ENCODE measurements at regions not wholly inside any gene's neighbourhood (a gene's known extent, or its start where the extent isn't known, plus 50 kb on each side); places are given as distances from the start of the nearest gene placed in this dataset.
A peak's percentile ranks its signal among the peaks of the same experiment; 100 is the strongest.

- H3K27me3 ChIP-seq (ENCODE audit: control insufficient read depth, extremely low read depth, insufficient read depth, low read length): no peaks in the 10 kb centered on the region
- no peaks in the 10 kb centered on the region for H3K9me3 ChIP-seq (ENCODE audit: control insufficient read depth, low read depth, low read length)
- H3K4me1 ChIP-seq (ENCODE audit: control insufficient read depth, extremely low read depth, insufficient read depth, low read length): no peaks in the 10 kb centered on the region
- TF ChIP-seq CTCF (optimal IDR thresholded peaks at IDR 0.05 in 1 of 3, IDR thresholded peaks at IDR 0.05 in 1 of 3, conservative IDR thresholded peaks at IDR 0.05 in 1 of 3; ENCODE audit: extremely low read depth in 1 of 3, insufficient read depth in 2 of 3, low read length in 3 of 3) (peak; percentile 43 to 60 (median 51)), EZH2 (IDR thresholded peaks at IDR 0.05; ENCODE audit: low read length) (no peak)
- dilution Hi-C loops (cut with MboI; ENCODE audit: extremely low pct_ligation_motif_present, low sequenced_read_pairs): no loop called here
- H3K4me2 ChIP-seq (ENCODE audit: control insufficient read depth, extremely low read depth, insufficient read depth, low read depth, low read length): no peak overlapping the region
- FAIRE-seq: no peak
- no peak overlapping the region for H3K4me3 ChIP-seq (ENCODE audit: control insufficient read depth in 2 of 3, extremely low read depth in 1 of 3, insufficient read depth in 2 of 3, low read depth in 1 of 3, low read length in 3 of 3)
- H2AFZ ChIP-seq (ENCODE audit: control insufficient read depth, low read length): no peak overlapping the region
- H3K27ac ChIP-seq (ENCODE audit: control insufficient read depth, insufficient read depth, low read length): no peak overlapping the region
- H3K9ac ChIP-seq (ENCODE audit: control insufficient read depth, extremely low read depth, insufficient read depth, low read length): no peak overlapping the region
- no peaks in the 10 kb centered on the region for H4K20me1 ChIP-seq (ENCODE audit: control insufficient read depth, extremely low read depth, insufficient read depth, low read length)
- no peaks in the 10 kb centered on the region for H3K79me2 ChIP-seq (ENCODE audit: control insufficient read depth, insufficient read depth, low read length)
- peak; percentile 1 for DNase-seq (ENCODE audit: low read depth, low spot score)
- no peaks in the 10 kb centered on the region for H3K9me1 ChIP-seq (ENCODE audit: control insufficient read depth, extremely low read depth, insufficient read depth, low read length)
- no peaks in the 10 kb centered on the region for H3K36me3 ChIP-seq (ENCODE audit: control insufficient read depth in 2 of 2, extremely low read depth in 1 of 2, insufficient read depth in 2 of 2, low read length in 2 of 2)
Measured at GRCh38 chr3:74267588-74268184, 346.8 kb downstream of the CNTN3 start.

DNA sequence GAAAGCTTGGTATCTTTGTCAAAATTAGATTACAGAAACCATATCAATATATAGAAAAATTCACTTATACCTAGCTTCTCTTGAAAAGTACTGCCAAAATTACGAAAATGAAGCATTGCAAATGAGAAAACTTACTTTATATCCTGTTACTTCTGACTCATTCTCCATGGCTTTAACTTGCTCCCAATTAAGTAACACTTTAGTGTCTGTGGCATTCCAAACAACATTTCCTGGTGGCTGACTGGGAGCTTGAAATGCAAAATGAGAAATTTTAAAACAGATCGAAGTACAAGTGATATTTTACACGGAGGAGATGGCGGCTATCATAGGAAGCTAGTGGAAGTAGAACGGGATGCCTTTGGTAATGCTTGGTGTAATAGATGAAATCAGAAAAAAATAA lies 347.3 kb downstream of the CNTN3 start:
- dilution Hi-C loops (cut with MboI; ENCODE audit: extremely low pct_ligation_motif_present, low sequenced_read_pairs): no loop called here
- no peak overlapping the region for H3K27ac ChIP-seq (ENCODE audit: control insufficient read depth, insufficient read depth, low read length)
- no peaks in the 10 kb centered on the region for H4K20me1 ChIP-seq (ENCODE audit: control insufficient read depth, extremely low read depth, insufficient read depth, low read length)
- no peak overlapping the region for H3K9ac ChIP-seq (ENCODE audit: control insufficient read depth, extremely low read depth, insufficient read depth, low read length)
- TF ChIP-seq EZH2 (IDR thresholded peaks at IDR 0.05; ENCODE audit: low read length): no peak
- no peak for TF ChIP-seq CTCF (optimal IDR thresholded peaks at IDR 0.05 in 1 of 3, IDR thresholded peaks at IDR 0.05 in 1 of 3, conservative IDR thresholded peaks at IDR 0.05 in 1 of 3; ENCODE audit: extremely low read depth in 1 of 3, insufficient read depth in 2 of 3, low read length in 3 of 3)
- FAIRE-seq (no peak), DNase-seq (ENCODE audit: low read depth, low spot score) (no peak)
- no peaks in the 10 kb centered on the region for H3K9me3 ChIP-seq (ENCODE audit: control insufficient read depth, low read depth, low read length)
- H3K79me2 ChIP-seq (ENCODE audit: control insufficient read depth, insufficient read depth, low read length): no peaks in the 10 kb centered on the region
- no peaks in the 10 kb centered on the region for H3K9me1 ChIP-seq (ENCODE audit: control insufficient read depth, extremely low read depth, insufficient read depth, low read length)
- no peaks in the 10 kb centered on the region for H3K27me3 ChIP-seq (ENCODE audit: control insufficient read depth, extremely low read depth, insufficient read depth, low read length)
- no peak overlapping the region for H3K4me3 ChIP-seq (ENCODE audit: control insufficient read depth in 2 of 3, extremely low read depth in 1 of 3, insufficient read depth in 2 of 3, low read depth in 1 of 3, low read length in 3 of 3)
- H3K4me2 ChIP-seq (ENCODE audit: control insufficient read depth, extremely low read depth, insufficient read depth, low read depth, low read length): no peak overlapping the region
- no peak overlapping the region for H2AFZ ChIP-seq (ENCODE audit: control insufficient read depth, low read length)
- H3K36me3 ChIP-seq (ENCODE audit: control insufficient read depth in 2 of 2, extremely low read depth in 1 of 2, insufficient read depth in 2 of 2, low read length in 2 of 2): no peaks in the 10 kb centered on the region
- H3K4me1 ChIP-seq (ENCODE audit: control insufficient read depth, extremely low read depth, insufficient read depth, low read length): no peaks in the 10 kb centered on the region
